ENCODE measurements at regions not wholly inside any gene's neighbourhood (a gene's known extent, or its start where the extent isn't known, plus 50 kb on each side); places are given as distances from the start of the nearest gene placed in this dataset.
A peak's percentile ranks its signal among the peaks of the same experiment; 100 is the strongest.

GRCh38 chr20:58162986-58163385, 65.5 kb downstream of the ANKRD60 start:
- FAIRE-seq = peak; percentile 62
- no peak for DNase-seq (ENCODE audit: low spot score)

- FAIRE-seq = no peak
- DNase-seq (ENCODE audit: low spot score) = no peak
Observed at GRCh38 chr20:58161192-58161591, 67.3 kb downstream of the ANKRD60 start.

- DNase-seq (ENCODE audit: low spot score) (peak; percentile 49), FAIRE-seq (peak; percentile 35)
Observed at GRCh38 chr20:58160451-58161061, 67.9 kb downstream of the ANKRD60 start.

- FAIRE-seq (no peak), DNase-seq (ENCODE audit: low spot score) (no peak)
Observed at GRCh38 chr20:58155148-58155925, 73.1 kb downstream of the ANKRD60 start.

GRCh38 chr20:58154113-58154512, 74.3 kb downstream of the ANKRD60 start:
- no peak for FAIRE-seq

GRCh38 chr20:58153121-58153520, 75.3 kb downstream of the ANKRD60 start:
- DNase-seq (ENCODE audit: low spot score) (no peak), FAIRE-seq (no peak)

More at GRCh38 chr20:58154113-58154512, 74.3 kb downstream of the ANKRD60 start:
- no peak for DNase-seq (ENCODE audit: low spot score)

GRCh38 chr20:58150772-58151171, 77.7 kb downstream of the ANKRD60 start:
- no peak for DNase-seq (ENCODE audit: low spot score)
- no peak for FAIRE-seq

GRCh38 chr20:58149437-58150091, 78.9 kb downstream of the ANKRD60 start:
- FAIRE-seq (no peak), DNase-seq (ENCODE audit: low spot score) (no peak)

- DNase-seq (ENCODE audit: low spot score) (no peak), FAIRE-seq (peak; percentile 13)
Observed at GRCh38 chr20:58148891-58149290, 79.6 kb downstream of the ANKRD60 start.

- DNase-seq (ENCODE audit: low spot score) = no peak
- no peak for FAIRE-seq
Observed at GRCh38 chr20:58147628-58148370, 80.7 kb downstream of the ANKRD60 start.

- DNase-seq (ENCODE audit: low spot score) (no peak), FAIRE-seq (no peak)
Observed at GRCh38 chr20:58146746-58147140, 81.7 kb downstream of the ANKRD60 start.

- DNase-seq (ENCODE audit: low spot score) = no peak
- no peak for FAIRE-seq
Observed at GRCh38 chr20:58146081-58146745, 82.2 kb downstream of the ANKRD60 start.

- no peak for FAIRE-seq
- no peak for DNase-seq (ENCODE audit: low spot score)
Observed at GRCh38 chr20:58145506-58146080, 82.9 kb downstream of the ANKRD60 start.

- DNase-seq (ENCODE audit: low spot score) = no peak
- FAIRE-seq = no peak
Observed at GRCh38 chr20:58144096-58144495, 84.4 kb downstream of the ANKRD60 start.

- FAIRE-seq (no peak), DNase-seq (ENCODE audit: low spot score) (no peak)
Observed at GRCh38 chr20:58143531-58143930, 84.9 kb downstream of the ANKRD60 start.

- DNase-seq (ENCODE audit: low spot score) (no peak), FAIRE-seq (peak; percentile 62)
Observed at GRCh38 chr20:58142843-58143185, 85.6 kb downstream of the ANKRD60 start.

GRCh38 chr20:58141971-58142842, 86.2 kb downstream of the ANKRD60 start:
- FAIRE-seq = peak; percentile 13
- DNase-seq (ENCODE audit: low spot score) = no peak

- DNase-seq (ENCODE audit: low spot score) = no peak
- no peak for FAIRE-seq
Observed at GRCh38 chr20:58141496-58141895, 87.0 kb downstream of the ANKRD60 start.

GRCh38 chr20:58140787-58141425, 87.5 kb downstream of the ANKRD60 start:
- DNase-seq (ENCODE audit: low spot score) (no peak), FAIRE-seq (no peak)
